LoVo (cell line): ENCODE measurements at regions not wholly inside any gene's neighbourhood (a gene's known extent, or its start where the extent isn't known, plus 50 kb on each side); places are given as distances from the start of the nearest gene placed in this dataset.
A peak's percentile ranks its signal among the peaks of the same experiment; 100 is the strongest.

ENCODE experiments used
- DNase-seq: peaks from one replicate; pipeline ENCODE4 v3.0.0-alpha.2; 2016; ENCODE audit warnings: low spot score

DNA sequence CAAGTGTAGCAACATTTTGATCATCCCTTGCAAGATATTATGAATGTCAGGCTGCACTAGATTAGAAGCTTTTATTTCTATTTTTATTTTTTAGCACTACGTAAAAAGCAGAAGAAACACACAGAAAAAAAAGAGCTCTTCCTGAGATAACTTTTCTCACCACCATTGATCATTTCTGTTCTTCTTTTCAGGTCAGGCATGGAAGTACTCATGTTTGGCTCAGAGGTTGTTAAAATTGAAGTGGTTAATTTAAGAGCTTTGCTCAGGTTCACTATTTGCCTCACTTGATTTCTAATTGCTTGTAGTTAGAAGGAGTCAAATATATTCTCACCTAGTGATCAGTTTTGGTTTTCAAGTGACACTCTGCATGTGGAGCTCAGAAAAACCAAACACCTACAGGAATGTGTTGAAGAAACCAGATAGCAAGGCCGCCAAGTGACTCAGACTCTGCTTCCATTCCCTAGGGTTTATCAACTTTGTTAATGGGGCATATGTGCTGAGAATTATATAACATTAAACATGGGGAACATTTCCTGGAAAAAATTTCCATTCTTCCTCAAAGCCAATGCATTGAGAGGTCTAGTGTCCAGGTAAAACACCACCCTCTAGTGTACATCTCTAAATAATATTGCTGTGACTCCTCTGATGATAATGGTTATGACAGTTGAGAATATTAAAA lies 679.8 kb downstream of the CETN3 start:
- peak; percentile 8 for DNase-seq

DNA sequence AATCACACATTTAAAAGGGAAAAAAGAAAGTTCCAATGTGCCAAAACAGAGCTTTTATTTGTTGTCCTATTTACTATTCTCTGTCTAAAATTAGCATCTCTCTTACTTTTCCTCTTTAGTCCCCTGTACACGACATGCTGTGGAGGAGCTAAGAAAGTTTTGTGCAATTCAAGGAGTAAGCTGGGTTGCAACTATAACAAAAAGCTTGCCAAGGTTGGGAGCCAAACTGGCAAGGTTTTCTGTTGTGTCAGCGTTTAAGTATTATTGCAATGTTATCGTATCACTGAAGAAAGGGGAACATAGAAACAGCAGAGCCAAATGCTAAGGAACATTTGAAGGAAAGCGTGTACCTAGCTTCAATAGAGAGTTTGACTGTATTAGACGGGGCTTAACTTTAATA lies 680.8 kb downstream of the CETN3 start:
- no peak for DNase-seq

DNA sequence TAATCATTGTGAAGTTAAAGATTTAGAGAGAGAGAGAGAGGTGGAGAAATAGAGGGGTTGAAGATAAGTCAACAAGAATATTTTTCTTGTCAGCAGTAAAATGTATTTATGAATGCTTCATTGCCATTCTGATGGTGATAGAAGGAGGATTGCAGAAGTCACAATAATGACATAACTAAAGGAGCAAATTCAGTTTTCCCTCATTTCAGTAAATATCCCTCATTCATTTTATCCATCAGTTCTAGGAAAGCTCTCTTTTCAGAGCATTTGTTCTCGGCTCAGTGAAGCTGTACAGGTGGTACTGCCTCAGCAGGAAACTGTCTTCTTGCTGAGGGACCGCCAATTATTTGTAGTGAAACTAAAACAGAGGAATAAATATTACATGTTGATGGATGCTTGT lies 681.4 kb downstream of the CETN3 start:
- no peak for DNase-seq

DNA sequence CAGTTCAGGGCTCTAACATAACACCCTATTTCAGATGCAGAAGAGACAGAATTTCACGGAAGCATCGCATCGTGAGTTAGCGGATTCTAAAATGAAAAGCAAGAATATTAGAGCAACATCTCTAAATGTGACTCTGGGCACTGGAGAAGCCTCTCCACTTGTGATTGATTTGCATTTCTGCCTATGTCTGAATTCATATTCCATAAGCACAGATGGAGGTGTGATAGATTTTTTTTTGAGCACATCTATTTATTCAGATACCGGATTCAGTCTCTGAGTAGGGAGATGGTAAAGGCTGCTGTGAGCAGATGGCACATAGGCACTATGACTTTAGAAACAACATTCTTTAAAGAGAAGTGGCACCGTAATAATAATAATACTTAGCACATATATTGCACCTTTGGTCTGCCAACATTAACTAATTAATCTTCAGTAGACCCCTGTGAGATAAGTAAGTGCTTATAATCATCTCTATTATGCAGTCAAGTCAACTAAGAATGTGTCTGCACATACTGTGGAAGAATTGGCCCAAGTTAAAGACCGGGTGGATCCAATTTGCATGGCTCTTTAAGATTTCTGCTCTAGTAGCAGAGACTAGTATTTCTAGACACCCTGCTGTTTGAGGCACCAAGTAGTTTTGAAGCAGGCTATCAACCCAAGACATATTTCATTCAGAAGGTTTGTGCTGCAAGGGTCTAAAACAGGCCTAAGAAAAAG lies 685.0 kb downstream of the CETN3 start:
- no peak for DNase-seq

GRCh38 chr5:89723907-89724306 lies 685.6 kb downstream of the CETN3 start:
- no peak for DNase-seq

DNA sequence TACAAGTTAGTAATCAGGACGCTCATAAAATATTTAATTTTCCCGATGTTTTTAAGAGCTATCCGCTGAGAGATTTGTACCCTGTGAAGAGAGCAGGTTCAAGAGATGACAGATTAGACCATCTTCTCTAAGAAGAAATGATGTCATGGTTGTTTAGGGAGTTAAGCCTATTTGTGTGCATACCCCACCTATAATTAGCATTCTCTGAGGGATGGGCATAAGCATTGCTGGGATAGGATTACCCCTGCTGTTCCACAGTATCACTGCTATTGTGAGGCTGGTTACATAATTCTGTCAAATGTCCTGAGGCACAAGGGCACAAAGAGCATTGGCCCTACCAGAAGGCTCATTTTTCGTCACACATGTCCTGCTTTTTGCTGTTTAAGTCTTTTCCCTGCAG lies 687.0 kb downstream of the CETN3 start:
- DNase-seq, result no peak

GRCh38 chr5:89721931-89722330 lies 687.6 kb downstream of the CETN3 start:
- DNase-seq, result no peak

DNA sequence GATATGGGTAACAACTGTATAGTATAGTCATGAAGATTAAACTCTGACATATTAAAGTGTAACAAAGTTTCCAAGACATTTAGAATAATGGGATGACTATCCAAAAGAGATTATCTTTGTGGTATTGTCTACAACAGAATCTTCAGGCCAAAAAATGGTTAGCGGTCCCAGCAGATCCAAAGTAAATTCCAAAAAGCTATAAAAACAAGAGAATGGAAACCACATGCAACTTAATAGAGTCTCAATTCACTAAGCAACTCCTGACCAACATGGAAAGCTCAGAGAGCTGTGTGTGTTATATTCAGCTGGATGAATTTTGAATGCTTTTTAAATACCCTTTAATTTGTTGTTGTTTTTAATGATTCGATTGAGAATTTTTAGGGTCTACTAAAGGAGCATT lies 688.2 kb downstream of the CETN3 start:
- DNase-seq, result no peak

DNA sequence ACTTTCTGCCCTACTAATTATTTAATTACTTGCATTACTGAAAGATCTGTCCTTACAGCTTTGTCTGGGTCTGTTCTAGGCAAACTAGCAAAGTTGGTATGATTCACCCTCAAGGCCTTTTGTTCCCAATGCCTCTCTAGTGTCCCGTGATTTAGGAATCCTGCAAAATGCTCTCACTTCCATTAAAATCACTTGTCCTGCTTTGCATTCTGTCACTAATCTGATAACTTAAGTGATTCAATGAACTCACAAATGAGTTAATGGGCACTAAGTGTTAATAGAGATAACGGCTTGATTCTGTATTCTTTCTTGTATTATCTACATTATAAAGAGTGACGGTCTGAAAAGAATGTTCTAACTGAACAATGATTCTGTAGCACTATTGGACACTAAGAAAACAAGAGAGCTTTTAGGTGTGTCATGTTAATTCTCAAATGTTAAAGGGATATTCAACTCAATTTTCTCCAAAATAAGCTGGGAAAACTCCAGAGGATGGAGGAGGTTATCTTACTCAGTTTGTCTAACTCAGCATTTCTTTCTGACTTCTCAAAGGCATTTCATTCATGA lies 697.3 kb downstream of the CETN3 start:
- DNase-seq, result no peak

GRCh38 chr5:89711526-89711925 lies 698.0 kb downstream of the CETN3 start:
- no peak for DNase-seq

- DNase-seq, result no peak
Observed at GRCh38 chr5:89710006-89710405, 699.5 kb downstream of the CETN3 start.

- no peak for DNase-seq
Observed at GRCh38 chr5:89707891-89708290, 701.7 kb downstream of the CETN3 start.

GRCh38 chr5:89706731-89707130 lies 702.8 kb downstream of the CETN3 start:
- no peak for DNase-seq

GRCh38 chr5:89703817-89704216 lies 705.7 kb downstream of the CETN3 start:
- DNase-seq, result no peak

- DNase-seq, result no peak
Observed at GRCh38 chr5:89698028-89698427, 711.5 kb downstream of the CETN3 start.

DNA sequence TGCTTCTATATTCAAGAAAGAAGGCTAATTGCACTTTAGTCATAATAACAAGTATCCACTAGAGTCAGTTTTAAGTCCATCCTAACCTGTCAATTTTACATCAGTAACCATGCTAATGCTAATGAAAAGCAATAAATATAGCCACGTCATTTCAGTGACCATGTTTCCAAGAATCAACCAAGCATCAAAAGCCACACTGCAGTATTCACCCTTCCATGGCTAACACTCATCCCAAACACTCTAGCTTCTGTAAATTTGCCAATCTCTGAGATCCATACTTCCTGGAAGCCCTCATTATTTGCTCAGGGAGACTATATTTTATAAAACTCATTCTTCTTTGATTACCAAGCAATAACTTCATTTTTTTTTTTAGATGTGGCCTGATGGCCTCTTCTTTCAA lies 712.0 kb downstream of the CETN3 start:
- DNase-seq, result no peak

DNA sequence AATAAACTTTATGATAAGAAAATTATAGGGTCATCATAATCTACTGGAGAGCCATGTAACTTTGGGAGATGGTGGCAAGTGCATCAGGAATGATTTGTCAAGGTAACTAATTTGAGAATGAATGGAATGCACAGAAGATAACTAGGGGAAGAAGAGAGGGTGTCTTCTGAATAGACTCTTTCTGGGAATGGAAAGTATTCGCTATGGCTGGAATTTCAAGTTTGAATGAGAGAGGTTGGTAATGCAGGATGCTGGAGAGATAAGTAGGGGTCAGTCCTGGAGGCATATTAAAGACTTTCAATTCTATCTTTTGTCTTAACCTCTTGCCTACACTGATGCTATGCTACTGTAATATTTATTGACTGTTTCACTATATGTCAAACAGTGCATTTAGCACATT lies 714.2 kb downstream of the CETN3 start:
- DNase-seq, result no peak

DNA sequence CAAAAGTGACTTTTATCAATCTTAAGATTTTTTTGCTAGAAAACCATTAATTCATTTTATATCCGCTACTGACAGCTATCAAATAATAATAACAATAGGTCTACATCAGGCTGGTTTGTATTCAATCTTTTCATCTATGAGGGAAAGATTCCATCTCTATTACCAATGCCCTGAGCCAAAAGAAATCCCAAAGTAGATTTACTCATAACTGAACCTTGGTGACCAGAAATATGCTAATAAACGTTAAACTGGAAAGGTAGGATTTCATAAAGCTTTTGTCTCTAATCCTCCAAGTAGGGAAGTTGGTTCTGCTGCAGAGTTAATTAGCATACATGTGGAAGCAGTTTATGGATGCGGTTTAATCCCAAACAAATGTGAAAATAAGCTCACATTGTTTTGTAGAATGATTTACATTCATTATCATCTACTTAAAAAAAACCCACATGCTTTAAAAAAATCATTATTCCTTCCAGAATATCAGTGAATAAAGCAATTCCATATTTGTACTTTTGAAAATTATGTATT lies 715.5 kb downstream of the CETN3 start:
- no peak for DNase-seq

- DNase-seq, result no peak
Observed at GRCh38 chr5:89690331-89690730, 719.2 kb downstream of the CETN3 start.

DNA sequence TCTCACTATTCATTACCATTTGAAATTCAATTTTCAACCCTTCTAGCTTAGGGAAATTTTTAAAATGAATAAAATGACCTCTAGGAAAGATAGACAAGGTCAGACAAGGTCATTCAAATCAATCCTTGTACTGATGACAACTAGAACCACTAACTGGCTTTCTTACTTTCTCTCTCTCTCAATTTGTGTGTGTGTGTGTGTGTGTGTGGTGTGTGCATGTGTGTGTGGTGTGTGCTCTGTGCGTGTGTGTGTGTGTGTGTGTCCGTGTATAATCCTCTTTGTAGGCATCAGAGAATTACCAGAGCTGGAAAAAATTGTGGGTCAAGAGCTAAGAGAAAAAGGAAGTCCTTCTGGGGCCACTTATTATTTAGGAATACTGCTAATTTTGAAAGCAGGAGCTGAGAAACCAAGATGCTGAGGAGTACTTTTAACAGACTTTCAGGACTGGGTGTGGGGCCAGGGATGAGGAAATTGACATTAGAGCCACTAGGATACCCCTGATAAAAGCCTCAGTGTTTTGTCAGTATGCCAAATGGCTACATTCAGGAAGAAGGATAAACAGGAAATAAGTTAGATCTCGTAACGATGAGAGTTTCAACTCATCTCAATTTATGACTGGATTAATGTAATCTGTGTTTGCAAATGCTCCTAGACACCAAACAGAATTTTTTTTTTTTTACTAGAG lies 723.3 kb downstream of the CETN3 start:
- peak; percentile 8 for DNase-seq

GRCh38 chr5:89676634-89677033 lies 732.9 kb downstream of the CETN3 start:
- no peak for DNase-seq

DNA sequence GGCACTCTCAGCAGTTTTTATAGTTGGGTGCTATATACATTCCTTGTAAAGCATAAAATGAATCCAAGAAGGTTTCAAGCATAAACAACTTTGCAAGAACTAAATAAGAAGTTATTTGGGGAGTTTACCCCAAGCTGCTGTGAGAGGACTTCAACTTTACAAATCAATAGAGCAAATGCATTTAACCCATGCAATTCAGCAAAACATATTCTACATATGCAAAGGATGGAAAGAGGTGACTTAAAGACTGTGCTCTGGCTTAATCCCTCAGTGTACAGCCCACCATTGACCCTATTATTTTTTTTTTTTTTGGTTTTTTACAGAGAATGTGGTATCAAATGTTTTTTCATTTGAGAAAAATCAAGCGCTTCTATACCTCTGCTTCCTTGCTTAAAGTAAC lies 736.5 kb downstream of the CETN3 start:
- no peak for DNase-seq

DNA sequence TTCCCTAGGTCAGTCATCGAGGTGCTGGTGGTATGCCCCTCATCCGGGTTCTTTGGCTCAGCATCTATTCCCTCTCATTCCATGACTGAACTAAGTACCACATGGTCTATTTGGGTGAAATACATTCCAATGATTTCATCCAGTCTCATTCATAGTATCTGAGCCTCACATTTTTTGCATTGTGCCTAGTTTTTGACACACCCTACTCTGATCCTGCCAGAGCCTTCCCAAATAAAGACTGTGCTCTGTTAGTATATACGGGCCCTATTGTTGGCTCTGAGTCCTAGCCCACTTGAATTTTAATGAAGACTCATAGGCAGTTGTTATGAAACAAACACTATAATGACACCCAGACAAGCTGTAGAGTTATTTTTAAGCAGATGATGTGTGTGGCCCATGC lies 740.7 kb downstream of the CETN3 start:
- DNase-seq, result no peak
